ENCODE measurements at regions not wholly inside any gene's neighbourhood (a gene's known extent, or its start where the extent isn't known, plus 50 kb on each side); places are given as distances from the start of the nearest gene placed in this dataset.

DNA sequence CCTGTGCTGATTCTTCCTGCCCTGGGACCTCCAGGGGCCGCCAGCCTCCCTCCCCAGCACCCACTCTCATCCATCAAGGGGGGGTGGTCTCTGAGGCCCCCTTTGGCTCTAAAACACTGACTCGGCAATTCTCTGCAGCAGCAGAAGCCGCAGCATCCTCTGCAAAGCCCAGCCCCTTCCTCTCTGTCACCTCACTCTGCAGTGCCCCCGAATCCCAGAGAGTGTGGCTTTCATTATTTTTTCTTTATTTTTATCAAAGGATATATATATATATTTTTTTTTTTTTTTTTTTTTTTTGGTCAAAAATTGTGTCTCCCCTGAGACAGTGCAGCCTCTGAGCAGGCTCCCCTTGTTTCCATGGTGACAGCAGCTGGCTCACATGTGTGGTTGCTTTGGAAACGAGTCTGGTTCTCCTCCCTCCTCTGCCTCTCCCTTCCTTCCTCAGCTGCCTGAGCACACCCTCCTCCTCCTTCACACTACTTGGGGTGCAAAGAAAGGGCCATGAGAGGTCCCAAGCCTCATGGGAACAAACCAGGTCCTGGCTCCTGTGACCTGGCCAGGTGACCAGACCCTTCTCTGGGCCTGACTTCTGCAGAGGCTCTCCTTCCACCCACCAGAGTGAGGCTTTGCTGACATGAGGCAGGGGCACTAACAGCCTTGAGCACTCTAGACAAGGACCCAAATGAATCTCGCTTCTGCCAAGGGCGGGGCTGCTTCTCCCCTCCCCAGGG, 100.5 kb downstream of the LRRC74A start:
- H3K36me3 Mint-ChIP-seq (ENCODE audit: low read depth): no peaks in the 10 kb centered on the region
- H3K27ac Mint-ChIP-seq: peak overlapping the region; percentile 42
- peaks cover 44% of the 10 kb centered on the region for H3K27me3 Mint-ChIP-seq
- H3K4me3 Mint-ChIP-seq: no peak overlapping the region
- H3K4me1 Mint-ChIP-seq (ENCODE audit: low read depth): peaks cover 72% of the 10 kb centered on the region
- intact Hi-C loops (cut with micrococcal nuclease): no loop called here
- no peaks in the 10 kb centered on the region for H3K9me3 Mint-ChIP-seq

GRCh38 chr14:76925097-76925441, 98.9 kb downstream of the LRRC74A start:
- peak overlapping the region; percentile 59 for H3K27ac Mint-ChIP-seq
- H3K4me1 Mint-ChIP-seq (ENCODE audit: low read depth): peaks cover 71% of the 10 kb centered on the region
- intact Hi-C loops (cut with micrococcal nuclease): no loop called here
- no peaks in the 10 kb centered on the region for H3K36me3 Mint-ChIP-seq (ENCODE audit: low read depth)
- peaks cover 52% of the 10 kb centered on the region for H3K27me3 Mint-ChIP-seq
- no peak overlapping the region for H3K4me3 Mint-ChIP-seq
- H3K9me3 Mint-ChIP-seq: no peaks in the 10 kb centered on the region

GRCh38 chr14:76924371-76925096, 98.3 kb downstream of the LRRC74A start:
- peaks cover 71% of the 10 kb centered on the region for H3K4me1 Mint-ChIP-seq (ENCODE audit: low read depth)
- H3K27me3 Mint-ChIP-seq: peaks cover 52% of the 10 kb centered on the region
- no peak overlapping the region for H3K4me3 Mint-ChIP-seq
- peak overlapping the region; percentile 59 for H3K27ac Mint-ChIP-seq
- no peaks in the 10 kb centered on the region for H3K36me3 Mint-ChIP-seq (ENCODE audit: low read depth)
- H3K9me3 Mint-ChIP-seq: no peaks in the 10 kb centered on the region
- intact Hi-C loops (cut with micrococcal nuclease): no loop called here

DNA sequence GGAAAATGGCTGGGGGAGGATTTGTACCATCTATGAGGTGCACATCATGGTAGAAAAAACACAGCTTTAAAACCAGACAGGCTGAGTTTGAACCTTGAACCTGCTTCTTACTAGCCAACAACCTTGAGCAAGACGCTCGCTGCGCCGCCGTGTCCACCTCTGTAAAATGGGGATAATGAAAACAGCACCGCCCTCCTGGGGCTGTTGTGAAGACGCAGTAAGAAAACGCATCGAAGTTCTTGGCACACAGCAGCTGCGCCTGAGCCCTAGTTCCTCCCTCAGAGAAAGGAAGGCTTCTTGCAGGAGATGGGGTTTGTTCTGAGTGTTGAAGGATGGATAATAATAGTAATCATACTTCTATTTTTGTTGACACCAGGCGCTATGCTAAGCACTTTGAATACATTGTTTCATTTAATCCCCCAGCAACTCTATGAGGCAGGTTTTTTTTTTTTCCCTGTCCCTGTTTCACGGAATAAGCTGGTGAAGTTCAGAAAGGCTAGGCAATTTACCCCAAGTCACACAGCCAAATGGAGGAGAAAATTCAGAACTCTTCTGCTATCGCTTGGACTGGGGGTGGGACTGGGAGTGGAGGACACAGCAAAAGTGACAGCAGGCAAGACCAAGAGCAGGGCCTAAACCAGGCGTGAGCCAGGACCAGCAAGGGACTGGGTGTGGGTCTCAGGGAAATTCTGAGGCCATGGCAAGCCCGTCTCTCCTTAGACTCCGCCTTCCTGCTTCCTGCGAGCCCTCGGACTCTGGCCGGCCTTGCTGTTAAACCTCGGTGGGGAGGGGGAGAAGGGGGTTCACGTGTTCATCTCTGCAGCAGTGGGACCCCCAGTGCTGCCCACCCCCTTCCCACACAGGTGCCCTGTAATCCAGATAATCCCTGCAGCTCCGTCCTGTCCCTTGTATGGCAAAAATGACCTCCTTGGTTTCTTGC, 97.5 kb downstream of the LRRC74A start:
- H3K9me3 Mint-ChIP-seq: no peaks in the 10 kb centered on the region
- intact Hi-C loops (cut with micrococcal nuclease): no loop called here
- H3K27me3 Mint-ChIP-seq: peaks cover 52% of the 10 kb centered on the region
- H3K4me3 Mint-ChIP-seq: no peak overlapping the region
- H3K27ac Mint-ChIP-seq: peak overlapping the region; percentile 59
- peaks cover 71% of the 10 kb centered on the region for H3K4me1 Mint-ChIP-seq (ENCODE audit: low read depth)
- H3K36me3 Mint-ChIP-seq (ENCODE audit: low read depth): no peaks in the 10 kb centered on the region

GRCh38 chr14:76922584-76922983, 96.4 kb downstream of the LRRC74A start:
- Mint-ChIP-seq H3K9me3 (no peaks in the 10 kb centered on the region), H3K27me3 (peaks cover 52% of the 10 kb centered on the region), H3K4me3 (no peak overlapping the region), H3K27ac (peak overlapping the region; percentile 55), H3K36me3 (ENCODE audit: low read depth) (no peaks in the 10 kb centered on the region), H3K4me1 (ENCODE audit: low read depth) (peaks cover 74% of the 10 kb centered on the region)
- intact Hi-C loops (cut with micrococcal nuclease): no loop called here

GRCh38 chr14:76922092-76922491, 95.9 kb downstream of the LRRC74A start:
- Mint-ChIP-seq H3K27ac (peak overlapping the region; percentile 55), H3K4me1 (ENCODE audit: low read depth) (peaks cover 75% of the 10 kb centered on the region), H3K36me3 (ENCODE audit: low read depth) (no peaks in the 10 kb centered on the region), H3K27me3 (peaks cover 51% of the 10 kb centered on the region), H3K9me3 (no peaks in the 10 kb centered on the region), H3K4me3 (no peak overlapping the region)
- intact Hi-C loops (cut with micrococcal nuclease): no loop called here

DNA sequence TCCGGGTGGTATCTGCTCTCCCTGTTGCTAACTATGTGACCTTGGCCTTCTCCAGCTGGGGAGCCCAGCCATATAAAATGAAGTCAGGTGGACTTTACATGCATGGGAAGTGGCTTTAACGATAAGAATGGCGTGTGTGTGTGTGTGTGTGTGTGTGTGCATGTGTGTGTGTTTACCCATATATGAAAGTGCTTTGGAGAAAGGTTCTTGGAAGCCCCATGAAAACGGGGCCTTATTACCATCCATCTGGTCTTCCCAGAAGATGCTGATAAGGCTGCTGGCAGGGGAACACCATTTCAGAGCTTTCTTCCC, 94.8 kb downstream of the LRRC74A start:
- no peak overlapping the region for H3K4me3 Mint-ChIP-seq
- H3K9me3 Mint-ChIP-seq: no peaks in the 10 kb centered on the region
- intact Hi-C loops (cut with micrococcal nuclease): no loop called here
- peak overlapping the region; percentile 55 for H3K27ac Mint-ChIP-seq
- peaks cover 41% of the 10 kb centered on the region for H3K27me3 Mint-ChIP-seq
- no peaks in the 10 kb centered on the region for H3K36me3 Mint-ChIP-seq (ENCODE audit: low read depth)
- peaks cover 75% of the 10 kb centered on the region for H3K4me1 Mint-ChIP-seq (ENCODE audit: low read depth)

DNA sequence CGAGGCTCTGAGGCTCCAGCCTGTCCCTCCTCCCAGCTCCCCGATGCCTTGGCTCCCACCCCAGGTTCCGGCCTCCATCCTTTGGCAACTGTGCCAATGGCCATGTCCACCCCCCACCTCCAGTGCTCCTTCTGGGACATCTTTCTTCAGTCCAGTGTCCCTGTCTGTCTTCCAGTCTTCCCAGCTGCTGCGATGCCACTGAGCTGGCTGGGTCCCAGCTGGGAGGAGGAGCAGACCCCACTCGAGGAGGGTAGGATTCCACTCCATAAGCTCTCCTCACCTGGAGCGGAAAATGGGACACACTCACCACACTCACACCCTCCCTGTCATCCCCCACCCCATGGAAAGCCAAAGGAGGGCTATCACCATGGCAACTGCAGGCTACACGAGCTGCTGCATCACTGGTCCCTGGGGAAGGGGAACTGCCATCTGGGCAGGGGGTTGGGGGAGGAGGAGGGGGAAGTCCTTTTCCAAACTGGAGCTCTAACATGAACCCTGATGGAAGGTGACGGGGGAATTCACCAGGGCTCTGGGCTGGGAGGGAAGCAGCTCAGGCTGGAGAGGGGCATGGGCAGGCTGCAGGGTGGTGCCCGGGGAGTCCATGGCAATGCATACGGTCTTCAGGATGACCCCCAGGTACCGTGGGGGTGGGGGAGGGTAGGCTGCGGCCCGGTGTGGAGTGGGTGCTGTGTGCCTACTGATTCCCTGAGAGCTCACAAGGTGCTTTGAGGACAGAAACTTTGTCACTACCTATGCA, 94.3 kb downstream of the LRRC74A start:
- Mint-ChIP-seq H3K9me3 (no peaks in the 10 kb centered on the region), H3K27me3 (peaks cover 36% of the 10 kb centered on the region), H3K4me1 (ENCODE audit: low read depth) (peaks cover 81% of the 10 kb centered on the region), H3K36me3 (ENCODE audit: low read depth) (no peaks in the 10 kb centered on the region), H3K4me3 (no peak overlapping the region), H3K27ac (peak overlapping the region; percentile 96)
- intact Hi-C loops (cut with micrococcal nuclease): no loop called here

DNA sequence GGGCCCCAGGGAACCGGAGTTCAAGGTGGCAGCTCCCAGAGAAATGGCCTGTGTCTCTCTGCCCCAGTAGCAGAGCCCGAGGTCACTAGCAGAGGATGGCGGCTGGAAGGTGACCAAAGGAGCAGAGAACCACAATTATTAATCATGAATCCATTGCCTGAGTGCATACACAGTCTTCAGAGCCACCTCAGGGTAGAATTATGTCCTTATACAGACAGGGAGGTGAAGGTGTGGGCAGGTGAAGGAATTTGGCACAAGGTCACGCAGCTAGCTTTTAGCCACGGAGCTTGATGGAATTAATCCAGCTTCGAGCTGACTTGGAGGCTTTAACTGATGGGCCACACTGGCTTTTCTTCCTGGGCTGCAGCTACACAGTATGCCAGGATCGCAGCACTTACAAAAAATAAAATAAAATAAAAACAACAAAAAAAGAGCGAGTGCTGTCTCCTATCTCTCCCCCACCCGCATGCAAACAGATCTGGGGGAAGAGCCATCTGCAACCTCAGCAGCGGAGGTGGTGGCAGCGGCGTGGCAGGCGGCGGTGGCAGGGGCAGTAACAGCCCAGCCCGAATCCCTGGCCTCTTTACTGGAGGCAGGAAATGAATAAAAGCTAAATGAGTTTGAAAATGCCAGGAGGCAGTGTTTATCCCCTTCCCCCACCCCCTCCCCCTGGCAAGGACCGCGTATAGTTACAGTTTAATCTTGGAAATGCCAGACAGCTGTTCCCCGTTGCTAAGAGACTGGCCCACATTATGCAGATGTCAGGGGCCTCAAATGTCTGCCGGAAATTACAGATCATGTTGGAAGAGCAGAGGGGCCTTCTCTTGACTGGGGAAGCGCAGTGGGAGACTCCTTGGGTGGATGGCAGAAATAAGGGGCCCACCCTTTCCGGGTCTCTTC, 93.5 kb downstream of the LRRC74A start:
- H3K27ac Mint-ChIP-seq: peak overlapping the region; percentile 96

More for the DNA sequence above, 93.5 kb downstream of the LRRC74A start:
- Mint-ChIP-seq H3K27me3 (peaks cover 28% of the 10 kb centered on the region), H3K36me3 (ENCODE audit: low read depth) (no peaks in the 10 kb centered on the region), H3K4me3 (peak overlapping the region; percentile 30), H3K9me3 (no peaks in the 10 kb centered on the region), H3K4me1 (ENCODE audit: low read depth) (peaks cover 81% of the 10 kb centered on the region)
- intact Hi-C loops (cut with micrococcal nuclease): loop anchor here (2.0 to 10.0 kb wide), 2 partner anchors 37 to 105 kb away; partner anchors contain the start of gene IRF2BPL

Data from dendritic cell treated with granulocyte-macrophage colony-stimulating factor and Interleukin-4, amounts not matched to agents 40 ng/mL and 50 ng/mL, for 4 days (primary cell).